Lung microvascular endothelial cell (primary cell): ENCODE measurements at regions not wholly inside any gene's neighbourhood (a gene's known extent, or its start where the extent isn't known, plus 50 kb on each side); places are given as distances from the start of the nearest gene placed in this dataset.

Experiments used
- DNase-seq, 2 donors: peaks; one replicate each; pipeline versions ENCODE4 v3.0.0 to v3.0.0-alpha.2; 2010; ENCODE audit warnings: low read depth in 2 of 2

DNA sequence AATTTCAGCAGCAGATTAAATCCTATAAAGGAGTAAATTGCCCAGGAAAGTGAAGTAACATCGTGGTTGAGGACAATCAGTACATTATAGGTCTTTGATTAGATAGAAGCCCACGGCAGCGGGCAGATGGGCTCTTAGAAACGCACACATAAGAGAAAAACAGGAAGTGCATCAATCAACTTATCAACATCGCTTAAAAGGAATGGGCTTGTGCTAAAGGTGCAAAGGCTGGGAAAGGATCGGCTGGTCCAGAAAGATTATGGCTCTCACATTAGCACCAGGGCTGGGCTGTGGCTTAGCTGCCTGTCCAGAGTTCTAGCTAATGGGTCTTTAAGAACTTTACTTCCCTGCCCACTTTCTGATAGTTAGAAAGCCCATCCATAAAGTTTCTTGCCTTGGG is 292.0 kb upstream of the TNRC6C start:
- DNase-seq: no peak

- no peak for DNase-seq
These were observed 291.6 kb upstream of the TNRC6C start for GRCh38 chr17:77666881-77667395.

- DNase-seq: no peak
These were observed 291.0 kb upstream of the TNRC6C start for GRCh38 chr17:77667478-77667877.

GRCh38 chr17:77668518-77668917 is 290.0 kb upstream of the TNRC6C start:
- no peak for DNase-seq

- no peak for DNase-seq
These were observed 288.3 kb upstream of the TNRC6C start for GRCh38 chr17:77670173-77670572.

- no peak for DNase-seq
These were observed 284.1 kb upstream of the TNRC6C start for GRCh38 chr17:77674358-77674757.

DNA sequence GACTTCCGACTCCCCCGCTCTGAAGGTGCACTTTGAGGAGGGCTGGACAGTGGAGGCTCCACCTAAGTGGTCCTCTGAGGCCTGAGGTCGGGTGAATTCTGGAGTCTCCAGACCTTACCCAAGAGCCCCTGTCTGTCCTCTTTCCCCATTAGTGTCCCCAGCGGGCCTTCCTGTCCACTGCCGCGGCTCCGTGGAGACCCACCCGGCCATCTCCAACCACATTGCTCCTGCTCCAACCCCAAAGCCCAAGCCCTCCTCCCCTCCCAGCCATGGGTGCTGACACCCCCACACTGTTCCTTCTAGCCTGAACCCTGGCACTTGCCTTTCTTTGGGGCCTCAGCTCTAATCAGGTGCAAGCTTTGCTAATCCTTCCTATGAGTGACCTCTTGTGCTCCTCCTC is 283.1 kb upstream of the TNRC6C start:
- DNase-seq: no peak

GRCh38 chr17:77675816-77676215 is 282.7 kb upstream of the TNRC6C start:
- DNase-seq: no peak

GRCh38 chr17:77676237-77676661 is 282.3 kb upstream of the TNRC6C start:
- no peak for DNase-seq

- DNase-seq: no peak
These were observed 281.3 kb upstream of the TNRC6C start for GRCh38 chr17:77677211-77677610.

GRCh38 chr17:77677630-77678029 is 280.9 kb upstream of the TNRC6C start:
- no peak for DNase-seq

DNA sequence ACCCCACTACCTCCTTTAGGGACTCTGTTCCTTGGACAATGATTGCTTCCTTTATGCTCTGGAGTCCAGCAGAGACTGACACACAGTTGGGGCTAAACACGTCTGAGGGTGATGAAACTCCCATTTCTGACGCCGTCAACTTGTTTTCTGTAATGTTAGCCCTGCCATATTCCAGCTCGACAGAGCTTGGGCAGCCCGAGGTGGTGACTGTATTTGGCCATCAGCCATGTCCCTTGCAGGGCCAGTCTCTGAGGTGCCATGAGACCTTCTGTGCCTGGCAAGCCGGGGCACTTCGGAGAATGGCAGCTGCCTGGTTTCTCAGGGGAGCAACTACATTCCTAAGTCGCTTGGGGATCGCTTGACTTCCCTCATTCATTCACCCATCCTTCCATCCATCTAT is 278.9 kb upstream of the TNRC6C start:
- DNase-seq: no peak

- DNase-seq: peak in 1 of 2 donors; percentile 13
These were observed 276.6 kb upstream of the TNRC6C start for GRCh38 chr17:77681861-77682260.

- DNase-seq: no peak
These were observed 273.4 kb upstream of the TNRC6C start for GRCh38 chr17:77684803-77685798.

DNA sequence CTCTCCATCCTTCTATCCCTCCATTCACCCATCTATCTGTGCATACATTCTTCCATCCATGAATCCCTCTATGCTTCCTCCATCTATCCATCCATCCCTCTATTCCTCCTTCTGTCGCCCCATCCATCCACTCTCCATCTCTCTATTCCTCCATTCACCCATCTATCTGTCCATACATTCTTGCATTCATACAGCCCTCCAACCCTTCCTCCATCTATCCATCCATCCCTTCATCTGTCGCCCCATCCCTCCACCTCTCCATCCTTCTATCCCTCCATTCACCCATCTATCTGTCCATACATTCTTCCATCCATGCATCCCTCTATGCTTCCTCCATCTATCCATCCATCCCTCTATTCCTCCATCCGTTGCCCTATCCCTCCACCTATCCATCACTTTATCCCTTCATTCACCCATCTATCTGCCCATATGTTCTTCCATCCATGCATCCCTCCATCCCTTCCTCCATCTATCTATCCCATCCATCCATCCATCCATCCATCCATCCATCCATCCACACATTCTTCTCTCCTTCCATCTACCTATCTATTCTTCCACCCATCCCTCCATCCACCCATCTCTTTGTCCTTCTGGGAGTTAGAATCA is 272.5 kb upstream of the TNRC6C start:
- DNase-seq: no peak

GRCh38 chr17:77686903-77687302 is 271.6 kb upstream of the TNRC6C start:
- no peak for DNase-seq

- DNase-seq: no peak
These were observed 271.1 kb upstream of the TNRC6C start for GRCh38 chr17:77687417-77687816.

GRCh38 chr17:77687921-77688320 is 270.6 kb upstream of the TNRC6C start:
- no peak for DNase-seq

DNA sequence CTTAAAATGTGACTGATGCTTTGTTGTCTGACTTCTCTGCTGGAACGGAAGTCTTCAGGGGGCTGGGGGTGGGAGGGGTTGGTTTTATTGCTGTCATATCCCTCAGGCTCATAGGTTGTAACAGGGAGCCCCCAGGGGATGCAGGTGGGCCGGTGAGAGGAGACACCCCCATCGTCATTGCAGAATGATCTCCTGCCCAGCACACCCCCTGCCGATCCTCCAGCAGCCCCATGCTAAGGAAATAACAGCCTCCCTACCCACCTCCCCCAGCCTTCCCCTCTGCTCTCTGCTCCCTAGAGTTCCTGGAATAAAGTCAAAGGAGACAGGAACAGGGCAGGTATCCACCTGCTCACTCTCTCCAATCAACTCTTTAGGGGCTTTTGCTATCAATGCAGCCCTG is 270.1 kb upstream of the TNRC6C start:
- DNase-seq: no peak

DNA sequence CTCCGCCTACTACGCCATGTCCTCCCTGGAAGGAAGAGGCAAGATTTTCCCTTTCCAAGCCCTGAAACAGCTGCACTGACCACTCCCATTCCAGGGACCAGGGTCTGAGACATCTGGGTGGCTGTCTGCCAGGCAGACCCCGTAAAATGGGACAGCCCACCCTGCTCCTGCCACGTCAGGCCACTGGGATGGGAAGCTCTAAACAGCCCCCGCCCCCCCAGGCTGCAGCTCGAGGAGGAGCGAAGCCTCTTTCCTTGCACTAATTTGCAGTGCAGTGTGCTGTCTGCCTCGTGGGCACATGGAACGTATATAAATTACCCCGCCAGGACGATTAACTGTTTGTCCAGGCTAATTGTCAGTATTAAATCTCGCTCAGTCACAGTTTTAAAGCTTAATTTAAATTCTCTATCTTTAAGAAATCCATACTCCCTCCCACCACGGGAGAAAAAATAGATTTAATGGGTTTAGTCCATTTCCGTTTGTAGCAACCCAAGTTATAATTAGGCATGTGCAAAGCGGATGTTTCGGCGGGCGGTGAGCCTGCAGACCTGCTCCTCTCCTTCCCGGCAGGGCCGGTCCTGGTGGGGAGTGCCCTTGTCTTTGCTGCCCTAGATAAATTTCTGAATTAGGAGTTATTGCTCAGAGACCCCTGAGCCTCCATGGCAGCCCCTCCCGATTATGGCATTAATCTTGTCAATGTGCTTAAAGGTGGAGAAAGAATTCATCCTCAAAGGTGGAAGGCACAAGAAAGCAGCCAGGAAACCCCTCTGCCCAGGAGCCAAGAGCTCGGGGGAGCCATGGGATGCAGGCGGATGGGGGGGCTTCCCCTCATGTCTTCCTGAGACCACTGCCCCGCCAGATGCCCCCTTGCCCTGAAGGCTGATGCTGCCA is 268.0 kb upstream of the TNRC6C start:
- DNase-seq: no peak

GRCh38 chr17:77691216-77692085 is 267.1 kb upstream of the TNRC6C start:
- no peak for DNase-seq
